GM18867 (cell line): ENCODE measurements at regions not wholly inside any gene's neighbourhood (a gene's known extent, or its start where the extent isn't known, plus 50 kb on each side); places are given as distances from the start of the nearest gene placed in this dataset.

Experiments
- ATAC-seq: cut with Tn5 transposase; IDR thresholded peaks from one replicate; pipeline ENCODE4 v1.9.1; 2021; ENCODE audit warnings: mild to moderate bottlenecking, moderate library complexity; ENCODE audit not compliant: unreplicated experiment

DNA sequence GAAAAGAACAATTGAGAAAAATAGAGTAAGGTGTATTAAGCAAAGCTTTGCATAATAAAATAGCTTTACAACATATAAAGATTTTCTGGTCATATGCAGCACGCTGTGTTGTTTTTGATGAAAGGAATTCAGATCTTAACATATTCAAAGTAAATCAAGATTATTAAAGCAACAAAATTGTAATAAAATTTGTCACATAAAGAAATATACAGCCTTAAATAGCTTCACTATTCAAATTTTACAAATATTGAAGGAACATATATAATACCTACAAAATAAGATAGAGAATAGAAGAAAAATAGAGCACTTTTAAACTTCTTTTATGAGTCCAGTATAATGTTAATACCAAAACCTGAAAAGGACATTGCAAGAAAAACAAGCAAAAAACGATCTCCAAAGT, 749.1 kb upstream of the POT1 start:
- ATAC-seq: no peak

DNA sequence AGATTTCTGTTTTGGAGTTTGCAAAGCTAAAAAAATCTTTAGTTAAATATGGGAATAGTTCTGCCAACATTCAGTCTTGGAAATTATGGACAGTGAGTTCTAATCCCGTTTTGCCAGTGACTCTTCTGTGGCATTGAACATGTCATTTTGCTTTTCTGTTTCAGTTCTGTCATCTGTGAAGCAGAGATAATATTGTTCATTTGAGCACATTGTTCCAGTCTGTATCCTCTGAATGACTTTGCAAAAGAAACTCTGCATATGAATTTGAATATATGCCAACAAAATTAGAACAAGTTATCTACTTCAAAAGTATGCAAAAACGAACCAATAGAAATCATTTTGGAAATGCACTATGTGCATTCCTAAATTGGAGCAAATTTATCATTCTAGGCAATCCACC, 746.0 kb upstream of the POT1 start:
- no peak for ATAC-seq

DNA sequence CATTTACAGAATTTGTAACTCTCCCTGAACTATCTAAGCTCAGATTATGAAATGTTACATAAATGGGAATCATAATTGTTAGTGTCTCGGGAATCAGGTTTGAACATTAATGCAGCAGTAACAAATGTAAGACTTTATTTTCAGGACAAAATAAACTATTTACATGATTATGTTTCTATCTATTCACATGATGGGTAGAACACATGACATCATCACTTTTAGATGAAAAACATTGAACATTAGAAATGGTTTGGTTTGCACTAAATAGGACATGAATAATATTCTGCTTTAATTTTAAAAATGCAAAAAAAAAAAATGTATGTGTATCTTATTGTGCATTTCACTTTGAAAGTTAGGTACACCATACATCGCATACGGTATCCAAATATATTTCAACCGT, 745.5 kb upstream of the POT1 start:
- ATAC-seq: no peak

DNA sequence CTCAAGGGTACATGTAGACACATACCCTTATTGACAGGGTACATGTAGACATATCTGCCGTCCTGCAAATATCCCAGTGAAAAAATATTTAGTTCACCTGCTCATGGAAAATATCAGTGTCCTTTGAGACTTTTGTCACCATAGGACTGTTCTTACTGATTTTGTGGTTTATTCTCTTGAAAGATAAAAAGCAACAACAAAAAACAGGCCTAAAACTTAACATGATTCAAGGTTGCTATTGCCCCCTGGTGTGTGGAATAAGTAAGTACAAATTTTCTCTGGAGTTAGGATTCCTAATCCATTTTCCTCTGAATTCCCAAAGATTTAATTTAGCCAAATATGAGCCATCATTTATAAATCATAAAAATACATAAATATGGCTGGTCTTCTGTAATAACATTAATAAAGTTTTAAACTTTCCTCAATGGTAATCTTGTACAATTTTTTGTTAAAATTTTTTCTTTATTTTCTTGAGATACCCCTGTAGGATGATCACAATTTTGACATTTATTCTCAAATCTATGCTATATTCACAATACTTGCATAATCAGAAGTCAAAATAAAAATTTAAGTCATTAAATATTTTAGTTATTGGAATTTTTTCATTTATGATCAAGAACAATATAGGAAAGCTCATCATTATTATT, 741.4 kb upstream of the POT1 start:
- ATAC-seq: no peak

DNA sequence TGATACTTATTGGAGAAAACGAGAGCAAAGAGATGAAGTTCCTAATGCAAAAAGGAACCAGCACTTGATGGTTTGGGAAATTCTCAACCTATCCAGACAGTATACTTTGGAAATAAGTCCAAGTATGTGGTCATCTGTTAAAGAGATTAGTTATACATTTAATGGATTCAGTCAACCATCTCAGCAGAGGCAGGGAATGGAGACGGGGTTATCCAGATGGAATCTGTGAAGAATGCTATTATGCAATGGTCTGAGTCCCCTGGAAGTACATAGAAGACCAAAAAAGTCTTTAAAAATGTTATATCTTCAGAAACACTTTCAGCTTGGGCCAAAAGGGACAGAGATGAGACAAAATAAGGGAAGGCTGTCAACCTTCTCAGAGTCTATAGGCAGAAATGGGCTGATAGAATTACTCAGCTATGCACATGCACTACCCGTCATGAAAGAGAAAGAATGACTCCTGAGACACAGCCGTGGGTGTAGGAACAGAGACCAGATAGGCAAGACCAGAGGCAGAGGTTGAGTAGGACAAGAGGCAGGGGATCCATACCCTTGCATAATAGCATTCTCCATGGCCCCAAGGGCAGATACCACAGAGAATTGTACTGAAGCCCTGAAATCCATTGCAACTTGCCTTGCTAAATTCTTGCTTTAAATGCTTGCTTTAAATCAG, 738.8 kb upstream of the POT1 start:
- no peak for ATAC-seq

DNA sequence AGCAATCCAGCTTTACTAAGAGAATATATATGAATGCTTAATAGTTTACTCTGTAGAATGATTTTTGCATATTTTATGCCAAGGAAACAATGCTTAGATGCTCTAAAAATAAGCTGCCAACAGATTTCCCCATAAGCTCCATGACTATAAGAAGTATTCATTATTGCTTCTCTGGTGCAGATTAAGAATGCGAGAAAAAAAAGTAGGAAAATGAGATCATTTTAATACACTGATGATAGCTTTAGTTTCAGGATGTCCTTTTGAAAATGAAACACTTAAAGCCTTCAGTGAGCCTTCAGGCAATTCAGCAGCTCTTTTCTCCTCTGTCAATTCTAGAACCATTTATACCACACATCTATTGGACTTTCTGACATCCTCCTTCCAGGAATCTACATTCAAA, 735.0 kb upstream of the POT1 start:
- ATAC-seq: no peak

DNA sequence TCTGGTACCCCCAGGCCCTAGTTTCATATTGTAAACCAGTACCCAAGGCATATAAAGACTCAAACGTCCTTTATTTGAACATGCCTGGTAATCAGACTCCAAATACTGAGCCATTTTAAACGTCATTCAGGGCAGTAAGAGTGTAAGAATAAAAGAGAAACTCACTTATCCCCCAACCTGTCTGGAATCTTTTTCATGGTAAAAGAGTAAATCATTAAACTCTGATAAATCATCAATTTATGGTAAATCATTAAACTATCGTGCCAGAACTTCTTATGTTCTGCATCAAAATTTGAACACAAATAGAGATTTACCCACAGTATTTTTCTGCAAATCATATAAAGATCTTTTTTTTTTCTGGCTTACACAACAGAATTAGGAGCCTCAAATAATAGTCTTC, 734.3 kb upstream of the POT1 start:
- no peak for ATAC-seq

DNA sequence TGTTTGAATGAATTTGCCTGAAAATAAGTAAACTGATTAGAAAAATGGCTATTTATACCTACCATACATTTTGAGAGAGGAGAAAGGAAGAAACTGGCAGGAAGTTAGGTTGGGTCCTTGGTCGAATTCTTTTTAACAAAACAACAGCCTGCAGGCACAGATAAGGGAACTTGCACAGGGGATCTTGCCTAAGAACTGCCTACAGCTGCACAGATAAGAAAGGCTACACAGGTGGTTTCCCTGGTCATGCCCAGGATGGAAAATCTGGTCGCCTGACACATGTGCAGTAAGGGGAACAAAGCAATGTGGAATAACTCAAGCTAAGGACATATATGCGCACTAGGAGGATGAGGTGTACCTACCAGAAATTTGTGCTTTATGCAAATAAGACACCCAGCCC, 732.1 kb upstream of the POT1 start:
- no peak for ATAC-seq

DNA sequence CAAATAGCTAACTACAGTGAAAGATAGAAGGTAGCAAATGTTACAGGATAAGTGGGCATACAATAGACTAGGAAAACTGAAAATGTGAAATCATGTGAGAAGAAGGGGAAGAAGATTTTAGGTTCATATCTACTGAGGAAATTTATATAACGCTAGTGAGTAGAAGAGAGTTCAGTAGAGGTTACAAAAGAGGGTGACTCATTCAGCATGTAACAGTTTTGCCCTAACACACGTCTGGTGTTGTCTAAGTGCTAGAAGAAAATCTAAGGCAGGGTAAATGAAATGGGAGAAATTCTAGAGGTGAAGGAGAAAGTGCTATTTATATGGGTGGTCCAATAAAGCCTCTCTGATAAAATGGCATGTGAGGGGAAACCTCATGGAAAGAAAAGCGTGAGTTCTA, 731.4 kb upstream of the POT1 start:
- no peak for ATAC-seq

DNA sequence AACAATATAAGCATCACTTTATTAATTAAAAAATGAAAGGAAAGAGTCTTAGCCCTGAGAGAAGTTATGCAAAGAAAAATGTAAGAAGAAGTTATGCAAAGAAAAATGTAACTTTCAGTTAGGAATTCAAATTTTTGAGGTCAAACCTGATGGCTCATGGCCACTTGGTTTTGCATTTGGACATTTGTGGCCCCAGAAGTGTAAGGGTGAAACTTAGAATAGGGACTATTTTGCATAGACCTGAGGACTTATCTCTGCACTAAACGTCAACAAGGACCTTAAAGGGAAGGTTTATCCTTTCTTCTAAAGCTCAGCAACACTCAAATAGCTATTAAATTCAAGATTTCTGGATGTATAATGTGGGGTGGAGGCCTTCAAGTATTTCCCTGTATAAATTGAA, 724.5 kb upstream of the POT1 start:
- ATAC-seq: peak; percentile 52

DNA sequence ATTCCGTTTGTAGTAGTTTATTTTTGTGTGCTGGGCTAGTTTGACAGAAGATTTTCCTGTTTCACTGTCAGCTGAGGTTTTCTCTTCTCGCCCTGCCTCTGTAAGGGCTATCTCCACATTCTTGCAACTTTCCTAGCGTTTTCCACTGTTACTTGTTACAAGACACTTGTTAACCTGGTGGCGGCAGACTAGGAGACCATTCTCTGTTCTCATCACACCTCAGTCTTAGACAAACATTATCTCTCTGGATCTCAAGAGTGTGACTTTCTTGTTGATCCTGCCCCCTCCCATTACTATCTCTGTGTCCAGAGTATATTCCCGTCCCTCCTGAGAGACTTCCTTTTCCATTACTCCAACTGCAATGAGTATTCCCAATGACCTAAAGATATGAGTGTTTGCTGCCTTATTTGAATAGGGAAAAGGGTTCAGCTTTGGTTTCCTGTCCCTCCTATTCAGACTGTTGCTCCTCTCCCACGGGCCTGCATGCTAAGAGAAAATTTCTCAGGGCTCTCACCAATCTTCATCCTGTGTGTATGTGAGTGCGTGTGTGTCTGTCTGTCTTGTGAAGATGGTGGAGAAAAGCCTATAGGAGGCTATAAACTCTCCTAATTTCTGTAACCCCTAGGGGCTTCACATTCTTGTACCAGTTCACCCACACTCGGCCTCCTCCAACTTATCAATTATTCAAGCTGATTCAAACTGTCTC, 722.4 kb upstream of the POT1 start:
- peak; percentile 38 for ATAC-seq

DNA sequence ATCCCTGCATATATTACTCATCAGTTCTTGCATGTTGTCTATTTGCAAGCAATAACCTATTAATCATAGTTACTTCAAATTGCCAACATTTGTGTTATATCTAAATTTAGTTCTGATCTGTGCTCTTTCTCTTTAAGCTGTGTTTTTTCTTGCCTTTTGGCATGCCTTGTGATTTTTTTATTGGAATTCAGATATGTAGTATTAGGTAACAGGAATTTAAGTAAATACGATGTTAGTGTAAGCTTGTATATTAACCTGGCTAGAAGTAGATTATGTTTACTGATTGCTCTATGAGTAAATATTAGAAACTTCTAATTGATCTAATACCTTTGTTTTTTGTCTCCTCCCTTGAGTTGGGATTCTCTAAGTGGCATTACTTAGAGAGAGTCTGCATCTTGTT, 718.9 kb upstream of the POT1 start:
- ATAC-seq: no peak

DNA sequence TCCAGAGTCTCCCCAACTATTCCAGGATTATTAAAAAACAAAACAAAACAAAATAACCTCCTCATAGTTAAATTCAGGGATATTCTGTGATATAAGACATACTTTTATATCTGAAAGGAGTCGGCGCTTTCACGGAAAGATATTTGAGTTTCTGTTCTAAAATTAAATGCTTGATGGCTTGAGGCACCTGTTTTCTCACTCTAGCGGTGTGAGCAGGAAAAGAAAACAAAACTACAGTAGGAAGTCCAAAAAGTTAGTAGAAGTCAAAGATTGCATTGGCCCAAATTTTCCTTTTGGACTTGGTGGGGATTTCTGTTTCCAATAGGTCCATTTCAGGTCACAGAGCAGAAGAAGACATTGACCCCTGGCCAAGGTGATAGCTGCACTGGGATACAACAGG, 716.1 kb upstream of the POT1 start:
- ATAC-seq: no peak

DNA sequence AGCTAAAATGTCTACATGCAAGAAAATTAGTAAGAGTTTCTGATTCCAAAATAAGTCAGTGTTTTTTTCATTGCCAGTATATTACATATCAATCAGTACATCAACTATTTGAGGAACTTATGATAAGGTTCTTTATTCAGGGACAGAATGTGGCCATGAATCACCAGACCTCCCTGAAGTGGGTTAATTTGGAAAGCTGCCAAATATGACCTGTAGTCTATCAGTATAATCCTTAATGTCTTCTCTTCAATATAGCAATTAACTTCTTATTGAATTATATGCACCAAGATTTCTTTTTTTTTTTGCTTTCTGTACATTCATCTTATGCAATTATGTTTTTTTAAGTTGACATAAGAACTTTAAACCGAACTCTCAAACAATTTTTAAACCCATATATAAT, 714.5 kb upstream of the POT1 start:
- no peak for ATAC-seq

DNA sequence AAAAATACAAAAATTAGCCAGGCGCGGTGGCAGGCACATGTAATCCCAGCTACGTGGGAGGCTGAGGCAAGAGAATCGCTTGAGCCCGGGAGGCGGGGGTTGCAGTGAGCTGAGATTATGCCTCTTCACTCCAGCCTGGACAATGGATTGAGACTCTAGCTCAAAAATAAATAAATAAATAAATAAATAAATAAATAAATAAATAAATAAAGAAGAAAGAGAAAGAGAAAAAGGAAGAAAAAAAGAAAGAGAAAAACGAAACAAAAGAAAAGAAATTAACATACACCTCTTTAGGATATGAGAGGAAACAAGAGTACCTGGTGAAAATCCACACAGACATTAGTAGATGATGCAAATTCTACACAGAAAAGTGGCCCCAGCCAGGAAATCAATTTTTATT, 713.7 kb upstream of the POT1 start:
- no peak for ATAC-seq

DNA sequence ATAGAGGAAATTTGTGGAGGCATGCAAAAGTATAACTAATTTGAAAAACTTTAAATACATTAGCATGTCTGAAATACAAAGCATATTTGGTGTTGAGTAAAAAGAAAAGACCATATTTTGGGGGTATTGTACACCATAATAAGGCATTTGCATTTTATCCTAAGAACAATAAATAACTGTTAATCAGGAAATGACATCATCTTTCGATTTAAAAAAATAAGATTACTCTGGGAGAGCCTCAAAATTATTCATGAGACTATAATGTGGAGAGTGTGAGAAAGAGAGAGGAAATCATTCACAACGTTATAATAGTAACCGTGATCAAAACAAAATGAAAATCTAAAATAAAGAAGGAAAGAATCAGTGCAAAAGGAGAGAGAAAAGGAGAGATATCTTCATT, 712.3 kb upstream of the POT1 start:
- ATAC-seq: no peak

DNA sequence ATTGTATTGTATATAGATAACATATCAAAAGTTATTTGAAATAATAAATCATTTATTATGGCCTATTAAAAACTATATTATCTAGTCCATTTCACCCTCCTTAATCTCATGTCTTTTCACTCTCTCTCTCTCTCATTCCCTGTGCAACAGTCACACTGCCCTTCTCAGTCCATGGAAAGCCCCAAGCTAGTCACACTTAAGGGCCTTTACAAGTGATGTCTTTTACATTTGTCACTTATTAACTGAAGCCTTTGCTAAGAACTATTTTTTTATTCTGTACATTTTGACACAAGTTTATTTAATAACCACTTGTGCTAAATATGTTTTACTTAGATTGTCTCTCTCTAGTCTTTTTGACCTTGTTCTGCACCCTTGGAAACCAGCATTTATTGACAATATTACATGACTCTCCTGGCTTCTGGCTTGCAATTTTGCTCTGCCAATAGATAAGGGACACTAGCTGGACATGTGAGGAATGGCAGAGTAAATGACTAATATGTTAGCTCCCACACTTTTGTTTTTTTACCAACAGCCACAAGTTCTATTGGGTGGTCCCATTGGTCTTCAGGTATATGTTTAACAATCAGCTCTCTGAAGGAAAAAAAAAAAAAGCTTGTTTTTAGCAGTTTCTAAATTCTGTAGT, 706.8 kb upstream of the POT1 start:
- no peak for ATAC-seq

DNA sequence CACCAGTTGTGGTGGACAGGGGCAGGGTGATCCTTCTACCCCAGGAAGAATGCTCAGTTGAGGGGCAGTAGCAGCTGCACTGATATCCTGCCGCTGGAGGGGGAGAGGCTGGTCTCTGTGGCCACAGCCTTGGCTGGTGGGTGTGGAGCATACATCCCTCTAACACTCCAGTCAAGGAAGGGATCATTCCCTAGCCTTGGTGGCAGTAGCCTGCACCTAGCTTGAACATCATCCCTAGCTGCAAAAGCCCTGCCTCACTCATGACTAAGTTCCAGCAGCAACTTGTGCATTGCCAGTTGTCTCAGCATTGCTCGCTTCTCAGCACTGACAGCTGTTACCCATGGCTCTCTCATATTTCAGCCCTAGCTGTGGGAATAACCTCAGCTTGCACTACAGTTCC, 688.9 kb upstream of the POT1 start:
- ATAC-seq: no peak

DNA sequence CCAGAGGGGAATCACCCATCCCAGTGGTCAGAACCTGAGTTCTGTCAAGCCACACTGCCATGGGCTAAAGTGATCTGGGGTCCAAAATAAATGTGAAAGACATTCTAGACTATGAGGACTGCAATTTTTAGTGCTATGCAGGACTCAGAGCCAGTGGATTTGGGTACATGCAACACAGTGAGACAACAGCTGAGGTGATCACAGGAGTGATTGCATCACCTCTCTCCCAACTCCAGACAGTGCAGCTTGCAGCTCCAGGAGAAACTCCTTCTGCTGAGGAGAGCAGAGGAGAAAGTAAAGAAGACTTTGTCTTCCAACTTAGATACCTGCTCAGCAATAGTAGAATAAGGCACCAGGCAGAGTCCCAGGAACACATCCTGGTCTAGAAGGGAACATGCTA, 682.0 kb upstream of the POT1 start:
- ATAC-seq: no peak

DNA sequence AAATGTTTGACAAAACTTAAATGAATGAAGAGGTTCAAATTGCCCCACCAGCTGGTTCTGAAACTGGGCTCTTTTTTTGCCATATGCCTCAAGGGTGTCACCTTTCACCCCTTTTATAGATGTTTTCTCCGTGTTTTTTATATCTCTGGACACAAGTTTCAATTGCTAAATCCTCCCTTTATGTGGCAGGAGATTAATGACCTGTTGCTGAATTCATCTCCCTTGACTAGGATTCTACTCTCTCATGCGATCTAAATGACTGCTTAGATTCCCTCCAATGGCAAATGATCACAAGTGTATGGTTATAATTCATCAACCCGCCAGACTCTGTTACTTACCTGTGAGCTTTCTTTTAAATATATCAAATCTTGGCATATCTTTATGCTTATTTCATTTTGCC, 677.0 kb upstream of the POT1 start:
- ATAC-seq: no peak

DNA sequence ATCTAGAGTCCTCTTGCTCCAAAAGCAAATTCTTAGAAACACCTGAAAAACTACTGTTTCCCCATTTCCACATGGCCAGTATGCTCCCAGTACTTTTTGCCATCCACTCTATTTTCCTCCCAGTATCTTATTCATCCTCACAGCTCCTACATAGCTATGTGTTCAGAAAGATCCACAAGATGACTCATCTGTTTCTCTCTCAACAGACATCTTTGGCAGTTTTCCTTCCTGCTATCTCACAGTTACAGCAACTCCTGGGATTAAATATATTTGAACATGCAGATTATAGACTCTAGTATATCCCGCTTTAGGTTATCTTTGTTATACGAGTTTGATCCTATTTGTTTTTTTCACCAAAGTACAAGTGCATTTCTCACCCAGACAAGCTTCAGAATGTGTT, 675.6 kb upstream of the POT1 start:
- ATAC-seq: no peak

DNA sequence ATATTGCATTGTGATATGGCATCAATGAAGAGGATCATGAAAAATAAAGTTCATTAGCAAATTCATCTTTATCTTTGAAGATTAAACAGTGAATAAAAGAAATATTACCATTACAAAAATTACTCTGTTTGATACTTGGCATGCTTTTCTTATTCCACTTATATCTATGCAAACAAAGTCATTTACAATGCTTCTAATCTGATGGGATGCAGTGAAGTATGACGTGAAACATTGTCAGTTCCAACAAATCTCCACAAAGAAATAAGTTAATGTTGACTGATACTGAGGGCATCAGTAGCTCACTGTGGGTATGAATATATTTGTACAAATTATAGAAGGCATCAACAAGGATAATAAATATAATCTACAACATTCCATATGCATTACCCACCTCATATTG, 672.8 kb upstream of the POT1 start:
- no peak for ATAC-seq
